ENCODE measurements at regions not wholly inside any gene's neighbourhood (a gene's known extent, or its start where the extent isn't known, plus 50 kb on each side); places are given as distances from the start of the nearest gene placed in this dataset.

DNA sequence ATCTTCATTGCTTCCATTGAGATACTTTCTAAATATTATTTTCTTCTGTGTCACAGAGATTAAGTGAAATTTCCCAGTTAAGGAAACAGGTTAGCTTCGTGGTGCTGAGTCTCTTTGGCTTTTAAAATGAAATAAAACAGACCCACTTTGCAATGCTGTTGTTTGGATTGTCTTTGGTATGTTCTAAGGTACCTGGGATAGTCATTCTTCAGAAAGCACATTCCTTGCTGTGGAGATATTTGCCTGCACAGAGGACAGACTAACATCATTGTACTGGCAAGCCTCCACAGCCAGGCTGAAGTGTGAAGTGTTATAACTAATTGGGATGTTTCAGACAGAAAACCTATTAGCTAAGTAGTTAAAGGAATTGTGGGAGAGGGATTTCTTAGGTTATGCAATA is 148.8 kb upstream of the EPHA7 start:
- Histone ChIP-seq H3K9me3 (no peaks in the 10 kb centered on the region), H3K4me3 (no peak overlapping the region), H3K36me3 (no peaks in the 10 kb centered on the region), H3K27ac (no peak overlapping the region), H3K27me3 (no peaks in the 10 kb centered on the region), H3K4me1 (no peaks in the 10 kb centered on the region)
- WGBS, 2 donors = 71 to 78% methylated on average over 1 of the region's 1 CpG
- DNase-seq (ENCODE audit: low spot score in 2 of 2) = no peak
- TF ChIP-seq POLR2A (IDR thresholded peaks at IDR 0.05) (no peak), EP300 (IDR thresholded peaks at IDR 0.05) (no peak)
- TF ChIP-seq, protein P1, sequence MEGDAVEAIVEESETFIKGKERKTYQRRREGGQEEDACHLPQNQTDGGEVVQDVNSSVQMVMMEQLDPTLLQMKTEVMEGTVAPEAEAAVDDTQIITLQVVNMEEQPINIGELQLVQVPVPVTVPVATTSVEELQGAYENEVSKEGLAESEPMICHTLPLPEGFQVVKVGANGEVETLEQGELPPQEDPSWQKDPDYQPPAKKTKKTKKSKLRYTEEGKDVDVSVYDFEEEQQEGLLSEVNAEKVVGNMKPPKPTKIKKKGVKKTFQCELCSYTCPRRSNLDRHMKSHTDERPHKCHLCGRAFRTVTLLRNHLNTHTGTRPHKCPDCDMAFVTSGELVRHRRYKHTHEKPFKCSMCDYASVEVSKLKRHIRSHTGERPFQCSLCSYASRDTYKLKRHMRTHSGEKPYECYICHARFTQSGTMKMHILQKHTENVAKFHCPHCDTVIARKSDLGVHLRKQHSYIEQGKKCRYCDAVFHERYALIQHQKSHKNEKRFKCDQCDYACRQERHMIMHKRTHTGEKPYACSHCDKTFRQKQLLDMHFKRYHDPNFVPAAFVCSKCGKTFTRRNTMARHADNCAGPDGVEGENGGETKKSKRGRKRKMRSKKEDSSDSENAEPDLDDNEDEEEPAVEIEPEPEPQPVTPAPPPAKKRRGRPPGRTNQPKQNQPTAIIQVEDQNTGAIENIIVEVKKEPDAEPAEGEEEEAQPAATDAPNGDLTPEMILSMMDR (IDR thresholded peaks at IDR 0.05) = no peak

DNA sequence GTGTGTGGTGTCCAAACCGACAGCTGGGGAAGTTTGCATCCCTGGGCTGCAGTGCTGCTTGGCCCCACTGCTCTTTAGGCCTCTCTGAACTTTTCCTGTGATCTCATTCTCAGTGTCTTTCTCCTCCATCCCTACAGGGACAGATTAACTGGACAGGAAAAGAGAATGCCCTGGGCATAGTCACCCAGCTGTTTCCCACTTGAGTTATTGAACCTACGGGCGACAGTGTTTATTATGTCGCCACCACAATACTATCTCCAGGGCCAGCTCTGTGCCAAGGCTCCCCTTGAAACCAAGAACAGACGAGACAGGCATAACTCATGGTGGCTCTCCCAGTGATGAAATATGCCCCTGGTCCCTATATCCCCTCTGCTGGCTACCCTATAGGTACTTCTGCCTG is 147.8 kb upstream of the EPHA7 start:
- Histone ChIP-seq H3K36me3 (no peaks in the 10 kb centered on the region), H3K27me3 (no peaks in the 10 kb centered on the region), H3K27ac (no peak overlapping the region), H3K4me1 (no peaks in the 10 kb centered on the region), H3K9me3 (no peaks in the 10 kb centered on the region), H3K4me3 (no peak overlapping the region)
- DNase-seq (ENCODE audit: low spot score in 2 of 2) = no peak
- 76 to 78% methylated on average over 5 of the region's 5 CpGs for WGBS, 2 donors
- TF ChIP-seq POLR2A (IDR thresholded peaks at IDR 0.05) = no peak
- TF ChIP-seq, protein P1 (IDR thresholded peaks at IDR 0.05) = no peak
- TF ChIP-seq EP300 (IDR thresholded peaks at IDR 0.05) = no peak

DNA sequence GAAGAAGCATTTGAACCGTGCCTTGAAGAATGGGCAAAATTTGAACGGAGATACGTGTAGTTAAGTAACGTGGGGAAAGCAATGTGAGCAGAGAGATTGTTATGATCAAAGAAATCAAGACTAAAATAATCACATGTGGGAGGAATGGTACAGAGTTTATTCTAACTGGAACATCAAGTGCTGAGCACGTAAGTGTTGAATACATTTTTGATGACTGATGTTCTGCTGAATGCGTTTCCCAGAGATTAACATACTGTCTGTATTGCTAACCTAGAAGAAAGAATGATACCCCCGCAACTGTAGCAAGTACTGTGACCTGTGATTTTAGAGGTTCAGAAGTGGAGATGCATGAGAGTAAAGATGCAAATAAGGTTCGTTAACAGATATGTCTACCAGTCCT is 146.9 kb upstream of the EPHA7 start:
- Histone ChIP-seq H3K27ac (no peak overlapping the region), H3K4me3 (no peak overlapping the region), H3K27me3 (no peaks in the 10 kb centered on the region), H3K36me3 (no peaks in the 10 kb centered on the region), H3K4me1 (no peaks in the 10 kb centered on the region), H3K9me3 (no peaks in the 10 kb centered on the region)
- DNase-seq (ENCODE audit: low spot score in 2 of 2) = no peak
- WGBS, 2 donors = 87 to 88% methylated on average over 8 of the region's 8 CpGs
- TF ChIP-seq POLR2A (IDR thresholded peaks at IDR 0.05) (no peak), EP300 (IDR thresholded peaks at IDR 0.05) (no peak)
- TF ChIP-seq, protein P1 (IDR thresholded peaks at IDR 0.05) = no peak

DNA sequence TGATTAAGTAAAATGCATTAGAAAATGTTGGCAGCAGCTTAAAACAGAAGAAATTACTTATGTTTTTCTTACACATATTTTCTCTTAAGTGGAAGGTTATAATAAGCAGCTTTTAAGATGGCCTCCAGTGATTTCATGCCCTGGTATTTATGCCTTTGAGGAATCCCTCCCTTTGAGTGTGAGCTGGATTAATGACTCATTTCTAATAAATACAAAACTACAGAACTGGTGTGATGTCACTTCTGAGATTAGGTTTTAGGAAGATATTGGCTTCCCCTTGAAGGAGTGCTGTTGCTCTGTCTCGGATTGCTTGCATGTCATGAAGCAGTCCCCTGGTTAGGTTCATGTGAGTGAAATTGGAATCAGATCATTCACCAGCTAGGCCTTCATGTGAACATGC is 143.2 kb upstream of the EPHA7 start:
- H3K4me3 ChIP-seq = no peak overlapping the region
- TF ChIP-seq POLR2A (IDR thresholded peaks at IDR 0.05) (no peak), EP300 (IDR thresholded peaks at IDR 0.05) (no peak)
- TF ChIP-seq, protein P1 (IDR thresholded peaks at IDR 0.05) = no peak
- no peaks in the 10 kb centered on the region for H3K4me1 ChIP-seq
- no peak for DNase-seq (ENCODE audit: low spot score in 2 of 2)
- no peak overlapping the region for H3K27ac ChIP-seq
- 92 to 93% methylated on average over 1 of the region's 1 CpG for WGBS, 2 donors
- H3K9me3 ChIP-seq = no peaks in the 10 kb centered on the region
- H3K27me3 ChIP-seq = no peaks in the 10 kb centered on the region
- no peaks in the 10 kb centered on the region for H3K36me3 ChIP-seq

DNA sequence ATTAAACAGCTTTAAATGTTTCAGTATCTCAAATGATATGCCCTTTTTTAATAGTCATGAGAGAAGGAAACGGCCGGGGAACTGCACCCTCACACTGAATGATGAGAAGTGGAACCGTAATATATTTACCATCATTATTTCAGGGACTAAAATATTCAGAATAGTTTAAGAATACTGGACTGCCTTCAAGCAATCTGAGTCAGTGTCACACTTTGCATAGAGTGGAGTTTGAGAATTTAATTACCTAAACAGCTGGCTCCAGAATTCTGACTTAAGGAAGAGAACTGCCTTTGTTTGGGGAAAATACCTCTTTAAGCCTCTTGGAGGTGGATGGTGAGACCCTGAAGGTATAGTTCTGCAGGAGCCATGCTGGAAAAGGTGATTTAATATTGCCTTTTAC is 135.9 kb upstream of the EPHA7 start:
- Histone ChIP-seq H3K36me3 (no peaks in the 10 kb centered on the region), H3K4me3 (no peak overlapping the region), H3K27me3 (no peaks in the 10 kb centered on the region), H3K27ac (no peak overlapping the region), H3K4me1 (no peaks in the 10 kb centered on the region), H3K9me3 (no peaks in the 10 kb centered on the region)
- no peak for DNase-seq (ENCODE audit: low spot score in 2 of 2)
- TF ChIP-seq EP300 (IDR thresholded peaks at IDR 0.05) (no peak), POLR2A (IDR thresholded peaks at IDR 0.05) (no peak)
- TF ChIP-seq, protein P1 (IDR thresholded peaks at IDR 0.05) = no peak
- 79 to 82% methylated on average over 3 of the region's 3 CpGs for WGBS, 2 donors

Measured in tibial nerve (tissue), 4 donors.